Stomach smooth muscle (tissue), 2 donors: ENCODE measurements at regions not wholly inside any gene's neighbourhood (a gene's known extent, or its start where the extent isn't known, plus 50 kb on each side); places are given as distances from the start of the nearest gene placed in this dataset.

Experiments used
- H3K27ac ChIP-seq: one replicate; pipeline ENCODE4 v1.7.0; 2013; ENCODE audit warnings: mild to moderate bottlenecking, low read length, inconsistent platforms
- H3K27me3 ChIP-seq, 2 donors: one replicate each; pipeline ENCODE4 v1.7.0; 2013; ENCODE audit warnings: low read length in 2 of 2; ENCODE audit not compliant: insufficient read depth in 2 of 2, control insufficient read depth in 1 of 2
- H3K36me3 ChIP-seq, 2 donors: one replicate each; pipeline ENCODE4 v1.7.0; 2013; ENCODE audit warnings: low read length in 2 of 2; ENCODE audit not compliant: control insufficient read depth in 2 of 2, insufficient read depth in 2 of 2
- H3K4me1 ChIP-seq: one replicate; pipeline ENCODE4 v1.7.0; 2013; ENCODE audit warnings: low read length; ENCODE audit not compliant: control insufficient read depth, insufficient read depth
- H3K4me3 ChIP-seq, 2 donors: one replicate each; pipeline ENCODE4 v1.7.0; 2013; ENCODE audit warnings: low read length in 2 of 2
- H3K9ac ChIP-seq, 2 donors: one replicate each; pipeline ENCODE4 v1.7.0; 2013; ENCODE audit warnings: low read length in 2 of 2, mild to moderate bottlenecking in 1 of 2
- H3K9me3 ChIP-seq, 2 donors: one replicate each; pipeline ENCODE4 v1.7.0; 2013; ENCODE audit warnings: low read length in 2 of 2; ENCODE audit not compliant: control insufficient read depth in 2 of 2
- donor health status: healthy.
- donor health status: Pancreatic carcinoma.

DNA sequence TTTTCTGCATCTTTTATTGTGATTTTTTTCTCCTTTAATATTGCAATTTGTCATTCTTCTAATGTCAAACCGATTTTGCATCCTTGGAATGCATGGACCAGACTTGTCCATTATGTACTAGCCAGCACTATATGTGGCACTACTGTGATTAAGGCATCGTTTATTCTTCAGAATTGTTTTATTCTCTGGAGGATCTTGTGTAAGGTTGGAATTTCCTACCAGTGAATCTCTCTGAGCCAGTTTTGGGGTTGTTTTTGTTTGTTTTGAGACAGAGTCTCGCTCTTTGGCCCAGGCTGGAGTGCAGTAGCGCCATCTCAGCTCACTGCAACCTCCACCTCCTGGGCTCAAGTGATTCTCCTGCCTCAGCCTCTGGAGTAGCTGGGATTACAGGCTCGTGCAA, 58.5 kb downstream of the IGLL5 start:
- Histone ChIP-seq H3K27ac (no peak overlapping the region), H3K9me3 (no peaks in the 10 kb centered on the region), H3K4me3 (no peak overlapping the region), H3K27me3 (peaks cover 11 to 14% of the 10 kb centered on the region in 2 donors), H3K4me1 (no peaks in the 10 kb centered on the region), H3K36me3 (no peaks in the 10 kb centered on the region), H3K9ac (no peak overlapping the region)

DNA sequence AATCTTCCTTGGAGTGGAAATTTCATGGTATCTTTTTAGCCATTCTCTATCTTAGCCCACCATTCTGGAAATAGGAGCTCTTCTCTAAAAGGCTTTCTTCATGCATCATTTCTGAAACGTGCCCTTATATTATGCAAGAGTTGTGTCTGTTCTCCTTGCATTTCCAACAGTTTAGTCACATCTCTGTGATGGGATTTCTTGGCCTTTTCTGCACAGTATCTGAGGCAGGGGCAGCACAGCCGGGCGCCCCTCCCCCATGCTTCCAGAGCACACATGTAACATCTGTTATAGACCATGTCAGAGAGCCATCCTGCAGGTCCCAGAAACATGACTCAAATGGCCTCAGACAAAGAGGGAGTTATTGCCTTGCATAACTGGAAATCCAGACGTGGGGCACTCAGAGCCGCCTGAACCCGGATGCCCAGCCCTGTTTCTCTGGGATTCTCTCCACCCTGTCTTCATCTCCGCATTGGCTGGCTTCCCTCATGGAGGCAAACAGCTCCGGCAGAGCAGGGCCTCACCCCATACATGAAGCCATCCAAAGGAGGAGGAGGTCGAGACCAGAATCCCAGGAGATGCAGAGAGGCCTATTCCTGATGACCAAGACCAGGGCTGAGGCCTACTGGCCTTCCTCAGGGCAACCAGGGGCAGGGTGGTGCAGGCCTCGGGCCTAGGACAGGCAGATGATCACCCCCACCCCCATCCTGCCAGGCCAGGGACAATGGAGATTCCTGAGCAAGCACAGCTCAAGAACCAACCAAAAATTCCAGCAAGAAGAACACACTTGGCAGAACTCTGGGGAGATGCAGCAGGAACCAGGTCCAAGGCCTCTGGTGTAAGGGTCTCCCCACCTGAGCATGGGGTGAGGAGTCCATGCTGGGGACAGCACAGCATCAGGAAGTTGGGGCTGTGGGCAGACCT, 61.3 kb downstream of the IGLL5 start:
- H3K4me1 ChIP-seq: no peaks in the 10 kb centered on the region
- no peaks in the 10 kb centered on the region for H3K36me3 ChIP-seq
- H3K9me3 ChIP-seq: no peaks in the 10 kb centered on the region
- peaks cover 17 to 24% of the 10 kb centered on the region in 2 donors for H3K27me3 ChIP-seq
- no peak overlapping the region for H3K4me3 ChIP-seq
- H3K9ac ChIP-seq: no peak overlapping the region
- H3K27ac ChIP-seq: no peak overlapping the region

DNA sequence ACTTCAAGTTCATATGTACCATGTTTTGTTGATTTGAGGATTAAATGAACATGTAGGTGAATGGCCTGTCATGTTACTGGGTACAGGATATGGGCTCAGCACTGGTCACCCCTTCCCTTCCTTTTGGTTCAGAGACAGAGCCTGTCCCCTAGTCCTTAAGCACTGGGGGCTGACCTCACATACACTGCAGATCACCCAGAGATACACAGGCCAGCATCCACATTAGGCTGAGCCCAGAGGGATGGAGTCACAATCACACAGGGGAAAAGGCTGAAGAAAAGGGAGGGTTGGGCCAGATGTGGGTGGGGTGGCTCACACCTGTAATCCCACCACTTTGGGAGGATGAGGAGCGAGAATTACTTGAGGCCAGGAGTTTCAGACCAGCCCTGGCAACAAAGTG, 62.3 kb downstream of the IGLL5 start:
- Histone ChIP-seq H3K27ac (no peak overlapping the region), H3K4me1 (no peaks in the 10 kb centered on the region), H3K9ac (no peak overlapping the region), H3K36me3 (no peaks in the 10 kb centered on the region), H3K9me3 (no peaks in the 10 kb centered on the region), H3K4me3 (no peak overlapping the region), H3K27me3 (peaks cover 20 to 21% of the 10 kb centered on the region in 2 donors)

DNA sequence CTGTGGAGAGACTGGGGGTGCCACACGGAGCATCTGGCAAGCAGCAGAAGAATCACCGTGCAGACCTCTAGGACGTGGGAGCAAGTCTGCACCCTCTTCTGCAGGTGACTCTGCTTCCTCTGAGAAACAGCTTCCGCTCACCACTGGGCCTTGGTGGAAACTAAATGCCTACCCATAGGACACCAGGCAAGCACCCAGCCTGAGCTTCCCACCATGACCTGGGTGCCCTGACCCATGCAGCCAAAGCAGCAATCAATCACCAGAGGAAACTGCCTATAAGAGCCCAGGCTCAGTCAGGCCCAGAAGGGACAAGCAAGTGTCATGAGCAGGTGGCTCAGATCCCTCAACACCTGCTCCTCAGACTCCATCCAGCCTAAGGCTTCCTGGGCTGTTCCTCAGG, 63.4 kb downstream of the IGLL5 start:
- no peaks in the 10 kb centered on the region for H3K36me3 ChIP-seq
- no peak overlapping the region for H3K9ac ChIP-seq
- H3K9me3 ChIP-seq: no peaks in the 10 kb centered on the region
- no peak overlapping the region for H3K27ac ChIP-seq
- no peak overlapping the region for H3K4me3 ChIP-seq
- peaks cover 20 to 26% of the 10 kb centered on the region in 2 donors for H3K27me3 ChIP-seq
- H3K4me1 ChIP-seq: no peaks in the 10 kb centered on the region

DNA sequence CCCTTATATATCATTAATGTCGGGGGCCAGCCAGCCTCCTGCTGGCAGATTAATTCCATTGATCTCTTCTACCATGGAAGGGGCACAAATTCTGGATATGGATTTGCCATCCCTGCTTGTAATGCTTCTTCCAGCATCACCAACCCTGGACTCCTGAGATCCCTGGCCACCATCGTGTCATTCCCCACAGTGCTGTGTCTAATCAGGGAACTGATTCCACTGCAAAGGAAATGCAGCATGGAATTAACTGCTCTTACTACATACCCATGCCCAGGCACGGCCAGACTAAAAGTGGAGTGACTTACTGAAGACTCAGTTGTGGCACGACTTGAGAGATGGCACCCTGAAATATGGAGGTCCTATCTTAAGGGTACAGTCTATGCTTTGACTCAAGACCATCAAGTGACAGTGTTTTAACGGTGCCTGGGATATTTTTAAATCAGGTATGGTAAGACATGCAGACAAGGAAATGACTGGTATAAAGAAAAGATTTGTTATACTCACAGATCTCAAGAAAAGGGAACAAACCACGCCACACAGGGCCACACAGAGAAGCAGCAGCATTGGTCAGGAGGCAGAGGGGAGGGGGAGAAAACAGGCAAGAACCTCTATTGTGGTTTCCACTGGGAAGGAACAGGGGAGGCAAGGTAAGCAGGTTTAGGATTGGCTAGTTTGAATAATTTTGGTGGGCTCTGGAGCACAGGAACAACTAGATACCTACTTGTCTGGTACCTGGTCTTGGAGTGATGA, 65.1 kb downstream of the IGLL5 start:
- H3K4me3 ChIP-seq: no peak overlapping the region
- H3K9ac ChIP-seq: peak overlapping the region in 1 of 2 donors; percentile 5
- H3K9me3 ChIP-seq: no peaks in the 10 kb centered on the region
- H3K27me3 ChIP-seq: peaks cover 20 to 32% of the 10 kb centered on the region in 2 donors
- H3K36me3 ChIP-seq: no peaks in the 10 kb centered on the region
- no peaks in the 10 kb centered on the region for H3K4me1 ChIP-seq
- H3K27ac ChIP-seq: no peak overlapping the region

DNA sequence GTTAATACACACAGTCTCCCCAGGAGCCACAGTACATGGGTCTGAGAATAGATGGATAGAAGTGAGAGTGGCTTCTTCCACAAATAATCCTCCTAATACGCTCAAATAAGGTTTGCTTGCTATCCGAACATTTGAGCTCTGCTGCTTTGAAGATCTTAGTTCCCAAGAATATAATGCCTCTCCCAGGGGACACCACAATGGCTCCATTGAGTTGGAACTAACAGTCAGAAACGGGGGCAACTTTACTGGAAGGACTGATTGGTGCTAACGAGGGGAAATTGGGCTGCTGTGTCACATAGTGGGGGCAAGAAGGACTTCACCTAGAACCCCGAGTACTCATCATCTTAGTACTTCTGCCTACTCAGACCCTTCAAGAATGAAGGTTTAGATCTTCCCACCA, 66.2 kb downstream of the IGLL5 start:
- H3K27ac ChIP-seq: no peak overlapping the region
- H3K27me3 ChIP-seq: peaks cover 18 to 32% of the 10 kb centered on the region in 2 donors
- H3K9me3 ChIP-seq: no peaks in the 10 kb centered on the region
- H3K4me1 ChIP-seq: no peaks in the 10 kb centered on the region
- H3K9ac ChIP-seq: no peak overlapping the region
- no peak overlapping the region for H3K4me3 ChIP-seq
- no peaks in the 10 kb centered on the region for H3K36me3 ChIP-seq

DNA sequence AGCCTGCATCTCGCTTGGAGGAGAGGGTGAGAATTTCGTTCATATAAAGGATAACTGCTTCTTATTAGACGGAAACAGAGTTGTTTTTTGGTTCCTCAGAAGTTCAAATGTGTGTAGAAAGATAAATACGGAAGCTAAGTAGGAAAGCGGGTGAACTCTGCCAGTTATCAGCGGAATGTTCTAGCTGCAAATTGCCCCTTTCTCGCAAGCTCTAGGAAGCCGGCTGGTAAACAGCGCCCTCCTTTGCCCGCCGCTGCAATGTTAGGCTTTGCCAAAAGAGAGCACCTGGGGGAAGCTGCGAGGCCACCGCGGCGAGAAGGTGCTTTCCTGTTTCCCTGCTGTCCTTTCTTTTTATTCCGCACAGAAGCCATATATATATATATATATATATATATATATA, 67.0 kb downstream of the IGLL5 start:
- Histone ChIP-seq H3K36me3 (no peaks in the 10 kb centered on the region), H3K9me3 (no peaks in the 10 kb centered on the region), H3K9ac (no peak overlapping the region), H3K27ac (no peak overlapping the region), H3K4me1 (no peaks in the 10 kb centered on the region), H3K27me3 (peaks cover 14 to 33% of the 10 kb centered on the region in 2 donors), H3K4me3 (no peak overlapping the region)

DNA sequence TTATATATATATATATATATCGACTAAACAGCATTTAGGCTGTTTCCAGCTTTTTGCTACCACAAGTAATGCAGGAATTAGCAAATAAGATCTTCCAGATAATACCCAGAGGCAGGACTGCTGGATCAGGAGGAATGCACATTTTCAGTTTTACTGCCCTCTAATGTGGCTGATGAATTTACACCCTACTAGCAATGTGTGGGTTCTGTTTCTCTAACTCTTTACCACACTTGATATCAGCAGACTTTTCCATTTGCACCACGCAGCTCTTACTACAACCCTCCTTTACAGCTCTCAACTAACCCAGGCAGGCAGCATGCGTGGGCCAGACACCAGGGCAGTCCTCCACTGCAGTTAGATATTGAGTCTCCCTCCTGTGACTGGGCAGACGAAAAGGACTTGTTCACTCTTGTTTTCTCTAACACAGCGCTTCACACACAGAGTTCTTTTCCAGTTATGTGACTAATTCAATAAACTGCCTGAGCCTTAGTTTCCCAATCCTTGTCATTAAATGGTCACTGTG, 67.7 kb downstream of the IGLL5 start:
- H3K27ac ChIP-seq: no peak overlapping the region
- no peaks in the 10 kb centered on the region for H3K36me3 ChIP-seq
- H3K4me1 ChIP-seq: no peaks in the 10 kb centered on the region
- peaks cover 14 to 33% of the 10 kb centered on the region in 2 donors for H3K27me3 ChIP-seq
- H3K9ac ChIP-seq: no peak overlapping the region
- H3K9me3 ChIP-seq: no peaks in the 10 kb centered on the region
- no peak overlapping the region for H3K4me3 ChIP-seq

DNA sequence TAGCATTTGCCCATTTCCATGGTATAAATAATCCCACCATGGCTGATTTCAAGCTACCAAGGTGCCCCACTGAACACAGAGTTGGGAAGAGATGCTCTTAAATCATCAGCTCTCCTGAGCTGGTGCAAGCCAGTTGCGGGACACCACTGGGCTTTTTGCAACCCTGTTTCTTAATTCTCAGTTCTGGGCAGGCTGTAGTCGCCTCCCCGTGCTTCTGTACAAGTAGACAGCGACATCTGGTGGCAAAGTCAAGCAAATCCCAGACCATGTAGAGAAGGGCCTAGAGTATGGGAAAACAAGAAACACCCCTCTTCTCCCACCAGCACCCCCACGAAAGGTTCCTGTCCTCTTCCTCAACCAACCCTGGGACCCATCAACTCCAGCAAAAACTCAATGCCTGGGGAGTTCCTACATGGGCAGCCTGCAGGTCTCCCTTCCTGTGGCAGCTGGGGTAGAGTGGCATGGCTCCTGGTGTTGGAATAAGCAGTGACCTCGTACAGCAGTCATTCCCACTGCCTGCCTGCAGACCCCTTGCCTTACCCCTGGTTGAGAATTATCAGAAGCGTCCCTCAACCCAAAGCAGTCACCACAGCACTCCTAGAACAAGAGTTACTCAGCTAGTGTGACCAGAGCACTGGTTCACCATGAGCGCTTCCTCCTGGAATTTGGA, 68.4 kb downstream of the IGLL5 start:
- H3K4me1 ChIP-seq: no peaks in the 10 kb centered on the region
- peaks cover 9 to 31% of the 10 kb centered on the region in 2 donors for H3K27me3 ChIP-seq
- H3K27ac ChIP-seq: no peak overlapping the region
- no peak overlapping the region for H3K9ac ChIP-seq
- no peak overlapping the region for H3K4me3 ChIP-seq
- H3K36me3 ChIP-seq: no peaks in the 10 kb centered on the region
- no peaks in the 10 kb centered on the region for H3K9me3 ChIP-seq

DNA sequence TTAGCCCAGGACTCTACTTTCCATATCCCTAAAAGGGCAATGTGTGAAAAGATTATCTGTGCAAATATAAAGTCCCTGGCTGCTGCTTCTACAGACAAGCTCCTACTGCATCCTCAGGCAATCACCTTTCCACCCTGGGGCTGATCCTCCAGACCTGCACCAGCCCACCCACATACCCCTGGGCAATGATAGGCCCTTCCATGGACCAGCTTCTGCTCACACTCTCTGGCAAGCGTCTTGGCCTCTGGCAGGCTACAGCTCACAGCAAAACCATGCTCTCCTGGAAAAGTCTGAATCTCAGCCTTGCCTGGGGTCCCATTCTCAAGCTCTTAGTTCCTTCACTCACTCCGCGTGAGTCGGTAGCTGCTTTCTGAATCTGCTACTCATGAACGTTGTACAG, 69.5 kb downstream of the IGLL5 start:
- no peak overlapping the region for H3K9ac ChIP-seq
- no peak overlapping the region for H3K4me3 ChIP-seq
- H3K9me3 ChIP-seq: no peaks in the 10 kb centered on the region
- peaks cover 8 to 24% of the 10 kb centered on the region in 2 donors for H3K27me3 ChIP-seq
- no peaks in the 10 kb centered on the region for H3K36me3 ChIP-seq
- no peaks in the 10 kb centered on the region for H3K4me1 ChIP-seq
- no peak overlapping the region for H3K27ac ChIP-seq
